Loucy (cell line): ENCODE measurements at regions not wholly inside any gene's neighbourhood (a gene's known extent, or its start where the extent isn't known, plus 50 kb on each side); places are given as distances from the start of the nearest gene placed in this dataset.

Source experiments
- H2AFZ ChIP-seq: fragments of 200-600 bp; sonication (generic); 2 replicates; pipeline ENCODE4 v1.6.0; 2016; ENCODE audit warnings: antibody characterized with exemption, mild to moderate bottlenecking, low read length, moderate library complexity
- H3F3A ChIP-seq: fragments of 200-600 bp; 2 replicates; pipeline ENCODE4 v1.6.0; 2016; ENCODE audit warnings: antibody characterized with exemption, low read depth, mild to moderate bottlenecking
- H3K27me3 ChIP-seq: fragments of 200-600 bp; sonication (generic); 2 replicates; pipeline ENCODE4 v1.6.1; 2014; ENCODE audit warnings: low read length, mild to moderate bottlenecking; ENCODE audit not compliant: insufficient read depth, poor library complexity, severe bottlenecking
- H3K36me3 ChIP-seq: fragments of 200-600 bp; sonication (generic); 2 replicates; pipeline ENCODE4 v1.6.1; 2016; ENCODE audit warnings: low read length; ENCODE audit not compliant: insufficient read depth
- H3K4me1 ChIP-seq: fragments of 200-600 bp; sonication (generic); 2 replicates; pipeline ENCODE4 v1.5.1; 2014; ENCODE audit warnings: low read length, mild to moderate bottlenecking; ENCODE audit not compliant: insufficient read depth, poor library complexity, severe bottlenecking
- H3K4me2 ChIP-seq: fragments of 200-600 bp; sonication (generic); 2 replicates; pipeline ENCODE4 v1.6.0; 2014; ENCODE audit warnings: antibody characterized with exemption, low read length, low read depth, mild to moderate bottlenecking; ENCODE audit not compliant: poor library complexity, severe bottlenecking
- H3K4me3 ChIP-seq: fragments of 200-600 bp; sonication (generic); 2 replicates; pipeline ENCODE4 v1.5.1; 2014; ENCODE audit warnings: low read length, mild to moderate bottlenecking, mixed read lengths; ENCODE audit not compliant: poor library complexity, severe bottlenecking
- H3K79me2 ChIP-seq: fragments of 200-600 bp; sonication (generic); 2 replicates; pipeline ENCODE4 v1.6.1; 2014; ENCODE audit warnings: low read length; ENCODE audit not compliant: insufficient read depth
- H3K9ac ChIP-seq: fragments of 200-600 bp; sonication (generic); 2 replicates; pipeline ENCODE4 v1.6.0; 2014; ENCODE audit warnings: mild to moderate bottlenecking, low read depth, low read length, moderate library complexity; ENCODE audit not compliant: poor library complexity, severe bottlenecking
- H3K9me2 ChIP-seq: fragments of 200-600 bp; sonication (generic); replicated peaks from 2 replicates; pipeline ENCODE4 v1.6.1; 2016; ENCODE audit warnings: low read depth, low read length, mixed read lengths
- H3K9me3 ChIP-seq: fragments of 200-600 bp; sonication (generic); 2 replicates; pipeline ENCODE4 v1.6.1; 2014; ENCODE audit warnings: mild to moderate bottlenecking, antibody characterized with exemption, low read length, low read depth; ENCODE audit not compliant: insufficient read depth
- H4K20me1 ChIP-seq: fragments of 200-600 bp; sonication (generic); 2 replicates; pipeline ENCODE4 v1.6.0; 2014; ENCODE audit warnings: antibody characterized with exemption, low read length, mild to moderate bottlenecking; ENCODE audit not compliant: insufficient read depth, poor library complexity, severe bottlenecking
- CTCF ChIP-seq: fragments of 200-600 bp; sonication (generic); conservative IDR thresholded peaks from 2 replicates; pipeline ENCODE4 v1.5.1; 2014; ENCODE audit warnings: mild to moderate bottlenecking, antibody characterized with exemption, low read length
- EZH2phosphoT487 ChIP-seq: fragments of 200-600 bp; IDR thresholded peaks from 2 replicates; pipeline ENCODE4 v1.6.1; 2018; ENCODE audit warnings: antibody characterized with exemption, mild to moderate bottlenecking, moderate library complexity, borderline replicate concordance

- H3K4me1 ChIP-seq = no peaks in the 10 kb centered on the region
- no peaks in the 10 kb centered on the region for H3K9me2 ChIP-seq
- no peaks in the 10 kb centered on the region for H3F3A ChIP-seq
- no peaks in the 10 kb centered on the region for H3K79me2 ChIP-seq
- H4K20me1 ChIP-seq = no peaks in the 10 kb centered on the region
- no peak overlapping the region for H2AFZ ChIP-seq
- H3K9me3 ChIP-seq = no peaks in the 10 kb centered on the region; the same call in 1 of the 2 replicates
- no peak overlapping the region for H3K4me2 ChIP-seq
- no peak overlapping the region for H3K4me3 ChIP-seq
- H3K27me3 ChIP-seq = no peaks in the 10 kb centered on the region
- no peak for TF ChIP-seq EZH2phosphoT487
- no peak for TF ChIP-seq CTCF
- no peak overlapping the region for H3K9ac ChIP-seq
- no peaks in the 10 kb centered on the region for H3K36me3 ChIP-seq
Observed at GRCh38 chr6:168808232-168808631, 367.2 kb downstream of the SMOC2 start.

GRCh38 chr6:168804331-168804730 is 363.3 kb downstream of the SMOC2 start:
- no peaks in the 10 kb centered on the region for H3K79me2 ChIP-seq
- peaks cover 3% of the 10 kb centered on the region; the same call in 1 of the 2 replicates for H3K9me3 ChIP-seq
- no peak overlapping the region for H2AFZ ChIP-seq
- H3K27me3 ChIP-seq = no peaks in the 10 kb centered on the region
- no peak overlapping the region for H3K4me3 ChIP-seq
- H3F3A ChIP-seq = no peaks in the 10 kb centered on the region
- H3K9me2 ChIP-seq = no peaks in the 10 kb centered on the region
- no peak overlapping the region for H3K4me2 ChIP-seq
- H4K20me1 ChIP-seq = no peaks in the 10 kb centered on the region
- H3K9ac ChIP-seq = no peak overlapping the region
- no peaks in the 10 kb centered on the region for H3K4me1 ChIP-seq
- TF ChIP-seq EZH2phosphoT487 (no peak), CTCF (no peak)
- H3K36me3 ChIP-seq = no peaks in the 10 kb centered on the region

- no peaks in the 10 kb centered on the region for H3K79me2 ChIP-seq
- H3K9me2 ChIP-seq = no peaks in the 10 kb centered on the region
- no peaks in the 10 kb centered on the region for H4K20me1 ChIP-seq
Observed at GRCh38 chr6:168803874-168804273, 362.9 kb downstream of the SMOC2 start.

More at GRCh38 chr6:168803874-168804273, 362.9 kb downstream of the SMOC2 start:
- no peaks in the 10 kb centered on the region for H3K4me1 ChIP-seq
- peaks cover 3% of the 10 kb centered on the region; the same call in 1 of the 2 replicates for H3K9me3 ChIP-seq
- no peaks in the 10 kb centered on the region for H3K27me3 ChIP-seq
- TF ChIP-seq CTCF = no peak
- no peak for TF ChIP-seq EZH2phosphoT487
- H3K36me3 ChIP-seq = no peaks in the 10 kb centered on the region
- no peak overlapping the region for H3K9ac ChIP-seq
- H3K4me2 ChIP-seq = no peak overlapping the region
- no peak overlapping the region for H3K4me3 ChIP-seq
- no peak overlapping the region for H2AFZ ChIP-seq
- H3F3A ChIP-seq = no peaks in the 10 kb centered on the region
